Right lobe of liver (tissue), 4 donors: ENCODE measurements at regions not wholly inside any gene's neighbourhood (a gene's known extent, or its start where the extent isn't known, plus 50 kb on each side); places are given as distances from the start of the nearest gene placed in this dataset.

Source experiments
- POLR2A ChIP-seq: fragments of 450-650 bp; IDR thresholded peaks from one replicate; pipeline ENCODE4 v1.6.1; 2017; ENCODE audit warnings: antibody characterized with exemption, mild to moderate bottlenecking
- TF ChIP-seq, protein P1 (sequence below), 4 donors: fragments of 200-600 bp in 3 of 4; fragments of 450-650 bp in 1 of 4; IDR thresholded peaks; one replicate each; pipeline versions ENCODE4 v1.5.1 to v1.8.0; 2016 to 2022; ENCODE audit warnings: antibody characterized with exemption in 4 of 4, mild to moderate bottlenecking in 2 of 4
- donor health status: DM: no; HTN: no; CAD: no.
- donor health status: DM: no; HTN: no; CAD: no.
- donor health status: DM: no; HTN: yes; CAD: no.

DNA sequence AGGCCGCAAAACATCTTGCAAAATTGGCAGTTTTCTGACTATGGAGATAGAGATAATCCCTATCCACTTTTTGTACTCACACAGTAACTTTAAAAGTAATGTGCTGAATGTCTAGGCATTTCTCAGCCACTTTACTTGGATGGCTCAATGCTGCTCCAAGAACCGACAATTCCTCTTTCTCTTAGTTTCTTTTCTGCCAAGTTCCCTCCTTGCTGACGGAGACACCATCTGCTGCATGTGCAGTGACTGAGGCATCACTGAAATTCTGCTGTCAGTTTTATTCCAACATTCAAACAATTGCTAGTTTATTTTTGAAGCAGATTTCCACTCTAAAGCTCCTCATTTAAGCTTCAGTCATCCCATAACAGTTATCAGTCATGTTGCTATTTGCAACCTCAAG lies 116.0 kb upstream of the RBMS3 start:
- TF ChIP-seq, protein P1, sequence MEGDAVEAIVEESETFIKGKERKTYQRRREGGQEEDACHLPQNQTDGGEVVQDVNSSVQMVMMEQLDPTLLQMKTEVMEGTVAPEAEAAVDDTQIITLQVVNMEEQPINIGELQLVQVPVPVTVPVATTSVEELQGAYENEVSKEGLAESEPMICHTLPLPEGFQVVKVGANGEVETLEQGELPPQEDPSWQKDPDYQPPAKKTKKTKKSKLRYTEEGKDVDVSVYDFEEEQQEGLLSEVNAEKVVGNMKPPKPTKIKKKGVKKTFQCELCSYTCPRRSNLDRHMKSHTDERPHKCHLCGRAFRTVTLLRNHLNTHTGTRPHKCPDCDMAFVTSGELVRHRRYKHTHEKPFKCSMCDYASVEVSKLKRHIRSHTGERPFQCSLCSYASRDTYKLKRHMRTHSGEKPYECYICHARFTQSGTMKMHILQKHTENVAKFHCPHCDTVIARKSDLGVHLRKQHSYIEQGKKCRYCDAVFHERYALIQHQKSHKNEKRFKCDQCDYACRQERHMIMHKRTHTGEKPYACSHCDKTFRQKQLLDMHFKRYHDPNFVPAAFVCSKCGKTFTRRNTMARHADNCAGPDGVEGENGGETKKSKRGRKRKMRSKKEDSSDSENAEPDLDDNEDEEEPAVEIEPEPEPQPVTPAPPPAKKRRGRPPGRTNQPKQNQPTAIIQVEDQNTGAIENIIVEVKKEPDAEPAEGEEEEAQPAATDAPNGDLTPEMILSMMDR (IDR thresholded peaks at IDR 0.05) = no peak
- TF ChIP-seq POLR2A = no peak
